HEK293 (cell line): ENCODE measurements at regions not wholly inside any gene's neighbourhood (a gene's known extent, or its start where the extent isn't known, plus 50 kb on each side); places are given as distances from the start of the nearest gene placed in this dataset.
A peak's percentile ranks its signal among the peaks of the same experiment; 100 is the strongest.

ENCODE experiments used
- CTCF ChIA-PET: fragments of 350-600 bp; formaldehyde crosslinking; extraction: SDS; loops from one replicate; lab custom pipeline; 2021; ENCODE audit warnings: antibody characterized with exemption; lab: Yijun Ruan, JAX
- POLR2A ChIA-PET: fragments of 300-600 bp; formaldehyde crosslinking; extraction: SDS; loops from one replicate; lab custom pipeline; 2020; ENCODE audit warnings: antibody characterized with exemption, inconsistent platforms; lab: Yijun Ruan, JAX
- H3K27ac ChIP-seq: fragments of 200-500 bp; sonication (Bioruptor generic); 2 replicates; pipeline ENCODE4 v1.5.1; 2014; ENCODE audit warnings: low read depth, low read length, control low read depth, inconsistent platforms; ENCODE audit errors: extremely low read depth
- H3K36me3 ChIP-seq, 2 experiments: fragments of 200-500 bp in 1 of 2; sonication (Bioruptor generic) in 1 of 2; 1 replicate in 1 of 2; 2 replicates in 1 of 2; pipeline ENCODE4 v1.5.1; 2014 to 2017; ENCODE audit warnings: inconsistent platforms in 2 of 2, low read length in 2 of 2; ENCODE audit not compliant: control insufficient read depth in 2 of 2, insufficient read depth in 1 of 2
- H3K4me1 ChIP-seq: fragments of 200-500 bp; sonication (Bioruptor generic); 2 replicates; pipeline ENCODE4 v1.5.1; 2014; ENCODE audit warnings: mild to moderate bottlenecking, low read length, inconsistent platforms; ENCODE audit not compliant: control insufficient read depth, insufficient read depth
- H3K4me3 ChIP-seq: 2 replicates; pipeline ENCODE4 v1.5.1; 2011; ENCODE audit warnings: low read depth, mild to moderate bottlenecking, control low read depth, low read length, moderate library complexity
- H3K9me3 ChIP-seq: fragments of 200-500 bp; sonication (Bioruptor generic); 2 replicates; pipeline ENCODE4 v1.5.1; 2014; ENCODE audit warnings: low read depth, low read length, inconsistent platforms; ENCODE audit not compliant: control insufficient read depth, insufficient read depth
- ATF2 ChIP-seq: fragments of 450-650 bp; formaldehyde crosslinking; IDR thresholded peaks from 2 replicates; pipeline ENCODE4 v1.5.1; 2016; ENCODE audit warnings: missing biosample characterization, missing genetic modification characterization, low read depth
- HOXD13 ChIP-seq: sonication (generic); formaldehyde crosslinking; IDR thresholded peaks from 2 replicates; pipeline ENCODE4 v1.8.0; 2022; ENCODE audit warnings: missing genetic modification reagents, borderline replicate concordance
- TCF7L2 ChIP-seq: IDR thresholded peaks from 2 replicates; pipeline ENCODE4 v1.6.1; 2011; ENCODE audit warnings: low read depth, mild to moderate bottlenecking, inconsistent platforms, low read length, moderate library complexity, borderline replicate concordance
- ZBTB1 ChIP-seq: fragments of 450-650 bp; formaldehyde crosslinking; IDR thresholded peaks from 2 replicates; pipeline ENCODE4 v1.5.1; 2016; ENCODE audit warnings: missing biosample characterization, missing genetic modification characterization
- ZNF140 ChIP-seq: fragments of 450-650 bp; formaldehyde crosslinking; IDR thresholded peaks from 2 replicates; pipeline ENCODE4 v1.5.1; 2016; ENCODE audit warnings: missing biosample characterization, missing genetic modification characterization
- ZNF211 ChIP-seq: fragments of 450-650 bp; formaldehyde crosslinking; IDR thresholded peaks from 2 replicates; pipeline ENCODE4 v1.5.1; 2016; ENCODE audit warnings: low read depth, missing biosample characterization, missing genetic modification characterization
- ZNF335 ChIP-seq: fragments of 450-650 bp; formaldehyde crosslinking; conservative IDR thresholded peaks from 2 replicates; pipeline ENCODE4 v1.5.1; 2016; ENCODE audit warnings: missing biosample characterization, missing genetic modification characterization
- ZNF354C ChIP-seq: fragments of 450-650 bp; formaldehyde crosslinking; IDR thresholded peaks from 2 replicates; pipeline ENCODE4 v1.5.1; 2016; ENCODE audit warnings: missing biosample characterization, missing genetic modification characterization, low read depth, borderline replicate concordance
- ZNF488 ChIP-seq: fragments of 450-650 bp; formaldehyde crosslinking; IDR thresholded peaks from 2 replicates; pipeline ENCODE4 v1.5.1; 2016; ENCODE audit warnings: missing biosample characterization, missing genetic modification characterization
- ZNF510 ChIP-seq: fragments of 450-650 bp; formaldehyde crosslinking; IDR thresholded peaks from 2 replicates; pipeline ENCODE4 v1.5.1; 2018; ENCODE audit warnings: mild to moderate bottlenecking, missing genetic modification characterization, missing biosample characterization; ENCODE audit not compliant: insufficient replicate concordance
- ZNF529 ChIP-seq: fragments of 450-650 bp; formaldehyde crosslinking; IDR thresholded peaks from 2 replicates; pipeline ENCODE4 v1.5.1; 2017; ENCODE audit warnings: missing genetic modification characterization, missing biosample characterization; ENCODE audit not compliant: insufficient replicate concordance
- ZNF610 ChIP-seq: fragments of 450-650 bp; formaldehyde crosslinking; IDR thresholded peaks from 2 replicates; pipeline ENCODE4 v1.5.1; 2016; ENCODE audit warnings: missing biosample characterization, missing genetic modification characterization, borderline replicate concordance
- ZNF626 ChIP-seq: fragments of 450-650 bp; sonication (Bioruptor Pico); formaldehyde crosslinking; IDR thresholded peaks from 2 replicates; pipeline ENCODE4 v1.5.1; 2018; ENCODE audit warnings: missing biosample characterization, missing genetic modification characterization, inconsistent platforms
- ZNF677 ChIP-seq: fragments of 450-650 bp; IDR thresholded peaks from 2 replicates; pipeline ENCODE4 v1.5.0; 2018; ENCODE audit warnings: missing biosample characterization, mild to moderate bottlenecking, missing genetic modification characterization, moderate library complexity

GRCh38 chr18:75531851-75532459, 104.5 kb upstream of the SMIM21 start (continued):
- TF ChIP-seq ZNF626 = no peak

GRCh38 chr18:75531212-75531850, 103.8 kb upstream of the SMIM21 start:
- no peak overlapping the region for H3K27ac ChIP-seq
- POLR2A ChIA-PET = no interaction called here
- no peak for TF ChIP-seq ZNF610
- TF ChIP-seq, all 188 proteins: peak for 0
- Histone ChIP-seq H3K9me3 (no peaks in the 10 kb centered on the region), H3K4me3 (no peak overlapping the region), H3K36me3 (no peaks in the 10 kb centered on the region), H3K4me1 (no peaks in the 10 kb centered on the region)
- CTCF ChIA-PET = no interaction called here

GRCh38 chr18:75530566-75531211, 103.2 kb upstream of the SMIM21 start:
- no peak for TF ChIP-seq ZNF354C (tag by site-specific recombination)
- no peak for TF ChIP-seq ZNF140 (tag by site-specific recombination)
- no peak for TF ChIP-seq TCF7L2
- TF ChIP-seq ZBTB1 (tag by site-specific recombination) = no peak
- TF ChIP-seq ZNF488 = no peak
- no peak for TF ChIP-seq ZNF677
- no peak for TF ChIP-seq HOXD13
- TF ChIP-seq ZNF529 (tag by site-specific recombination) = no peak
- TF ChIP-seq, all 188 proteins: peak for 0
- Histone ChIP-seq H3K4me3 (no peak overlapping the region), H3K9me3 (no peaks in the 10 kb centered on the region), H3K4me1 (no peaks in the 10 kb centered on the region), H3K27ac (no peak overlapping the region), H3K36me3 (no peaks in the 10 kb centered on the region)
- ChIA-PET POLR2A (no interaction called here), CTCF (no interaction called here)

- ChIA-PET CTCF (interaction anchor here (0.6 kb wide), 1 partner anchor 20 kb away, joined by 4 read pairs; no protein-coding TSS in a partner anchor), POLR2A (no interaction called here)
- no peak overlapping the region for H3K4me3 ChIP-seq
- H3K9me3 ChIP-seq = no peaks in the 10 kb centered on the region
- no peak overlapping the region for H3K27ac ChIP-seq
- H3K36me3 ChIP-seq = no peaks in the 10 kb centered on the region
- no peaks in the 10 kb centered on the region for H3K4me1 ChIP-seq
- no peak for TF ChIP-seq ZNF510 (tag by site-specific recombination)
- no peak for TF ChIP-seq ZNF211
These were observed 102.6 kb upstream of the SMIM21 start for GRCh38 chr18:75530118-75530517.

- POLR2A ChIA-PET = no interaction called here
- Histone ChIP-seq H3K4me3 (no peak overlapping the region), H3K4me1 (no peaks in the 10 kb centered on the region), H3K9me3 (no peaks in the 10 kb centered on the region), H3K27ac (no peak overlapping the region), H3K36me3 (no peaks in the 10 kb centered on the region)
- CTCF ChIA-PET = no interaction called here
- peak; percentile 51 for TF ChIP-seq ATF2 (tag by site-specific recombination)
- TF ChIP-seq ZNF335 (tag by site-specific recombination) = no peak
These were observed 101.9 kb upstream of the SMIM21 start for GRCh38 chr18:75529394-75529793.
